ENCODE measurements at regions not wholly inside any gene's neighbourhood (a gene's known extent, or its start where the extent isn't known, plus 50 kb on each side); places are given as distances from the start of the nearest gene placed in this dataset.

DNA sequence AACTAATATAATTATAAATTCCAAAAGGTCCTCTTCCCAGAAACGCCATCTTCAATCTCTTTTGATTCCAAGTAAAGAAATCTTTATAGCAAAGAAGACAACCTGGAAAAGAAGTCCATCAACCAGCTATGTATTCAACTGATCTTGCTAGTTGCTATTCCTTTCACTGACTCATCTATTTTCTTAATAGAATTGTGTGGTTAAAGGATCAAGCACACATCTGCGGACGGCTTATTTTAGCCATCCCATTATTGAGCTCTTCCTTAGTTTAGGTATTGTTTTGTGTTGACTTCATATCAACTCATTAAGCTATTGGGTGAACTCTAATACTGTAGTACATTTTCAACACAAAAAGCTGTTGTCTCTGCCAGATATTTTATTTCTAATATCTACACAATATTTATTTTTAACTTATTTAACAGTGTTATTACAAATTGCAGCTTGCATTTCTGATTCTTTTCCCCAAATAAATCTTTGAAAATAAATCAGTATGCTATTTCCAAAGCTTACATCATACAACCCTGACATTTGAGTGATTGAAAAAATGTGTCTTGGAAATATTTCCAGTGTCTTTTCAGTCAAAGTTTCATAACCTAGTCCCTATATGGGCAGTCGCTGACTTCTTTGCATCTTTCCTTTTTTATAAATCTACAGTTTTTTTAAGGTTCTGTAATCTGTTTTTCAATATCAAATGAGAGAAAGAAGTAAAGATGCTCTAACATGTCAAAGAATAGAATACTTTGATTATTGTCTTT is 158.8 kb upstream of the SPRY2 start:
- TF ChIP-seq, protein P1, sequence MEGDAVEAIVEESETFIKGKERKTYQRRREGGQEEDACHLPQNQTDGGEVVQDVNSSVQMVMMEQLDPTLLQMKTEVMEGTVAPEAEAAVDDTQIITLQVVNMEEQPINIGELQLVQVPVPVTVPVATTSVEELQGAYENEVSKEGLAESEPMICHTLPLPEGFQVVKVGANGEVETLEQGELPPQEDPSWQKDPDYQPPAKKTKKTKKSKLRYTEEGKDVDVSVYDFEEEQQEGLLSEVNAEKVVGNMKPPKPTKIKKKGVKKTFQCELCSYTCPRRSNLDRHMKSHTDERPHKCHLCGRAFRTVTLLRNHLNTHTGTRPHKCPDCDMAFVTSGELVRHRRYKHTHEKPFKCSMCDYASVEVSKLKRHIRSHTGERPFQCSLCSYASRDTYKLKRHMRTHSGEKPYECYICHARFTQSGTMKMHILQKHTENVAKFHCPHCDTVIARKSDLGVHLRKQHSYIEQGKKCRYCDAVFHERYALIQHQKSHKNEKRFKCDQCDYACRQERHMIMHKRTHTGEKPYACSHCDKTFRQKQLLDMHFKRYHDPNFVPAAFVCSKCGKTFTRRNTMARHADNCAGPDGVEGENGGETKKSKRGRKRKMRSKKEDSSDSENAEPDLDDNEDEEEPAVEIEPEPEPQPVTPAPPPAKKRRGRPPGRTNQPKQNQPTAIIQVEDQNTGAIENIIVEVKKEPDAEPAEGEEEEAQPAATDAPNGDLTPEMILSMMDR (IDR thresholded peaks at IDR 0.05; ENCODE audit: borderline replicate concordance, extremely low read depth, insufficient read depth) = no peak
- DNase-seq (no peak), FAIRE-seq (no peak)
- no peaks in the 10 kb centered on the region for H3K27me3 ChIP-seq (ENCODE audit: control insufficient read depth, insufficient read depth, low read length)
- no peaks in the 10 kb centered on the region for H3K36me3 ChIP-seq (ENCODE audit: control insufficient read depth in 2 of 3, insufficient read depth in 3 of 3, low read length in 3 of 3)
- no peaks in the 10 kb centered on the region for H3K4me1 ChIP-seq (ENCODE audit: control insufficient read depth in 2 of 3, insufficient read depth in 2 of 3, low read depth in 1 of 3, low read length in 3 of 3)
- H3K4me3 ChIP-seq (ENCODE audit: low read length in 3 of 3) = no peak overlapping the region
- no peak overlapping the region for H3K27ac ChIP-seq (ENCODE audit: low read depth in 2 of 2, low read length in 2 of 2)
- intact Hi-C loops (cut with DNase I) = no loop called here
- no peak overlapping the region for H3K9ac ChIP-seq (ENCODE audit: low read length in 3 of 3)
- no peaks in the 10 kb centered on the region for H3K9me3 ChIP-seq (ENCODE audit: control insufficient read depth in 2 of 3, insufficient read depth in 1 of 3, low read length in 3 of 3)

DNA sequence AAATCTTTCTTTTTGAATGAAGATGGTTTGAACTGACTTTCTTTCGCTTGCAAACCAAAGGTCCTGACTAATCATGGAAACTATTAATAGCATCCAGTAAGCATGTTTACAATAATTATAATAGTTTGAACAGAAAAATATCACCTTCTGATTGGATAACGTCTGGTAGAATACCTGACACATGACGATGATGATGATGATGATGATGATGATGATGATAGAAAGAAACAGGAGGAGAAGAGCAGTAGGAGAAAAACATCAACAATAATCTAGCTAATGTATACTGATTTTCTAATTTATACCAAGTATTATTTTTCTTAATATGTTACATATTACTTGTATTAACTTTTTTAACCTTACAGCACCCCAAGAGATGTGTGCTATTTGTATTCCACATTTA is 157.5 kb upstream of the SPRY2 start:
- Histone ChIP-seq H3K9me3 (ENCODE audit: control insufficient read depth in 2 of 3, insufficient read depth in 1 of 3, low read length in 3 of 3) (no peaks in the 10 kb centered on the region), H3K4me3 (ENCODE audit: low read length in 3 of 3) (no peak overlapping the region), H3K27me3 (ENCODE audit: control insufficient read depth, insufficient read depth, low read length) (no peaks in the 10 kb centered on the region), H3K36me3 (ENCODE audit: control insufficient read depth in 2 of 3, insufficient read depth in 3 of 3, low read length in 3 of 3) (no peaks in the 10 kb centered on the region), H3K9ac (ENCODE audit: low read length in 3 of 3) (no peak overlapping the region), H3K27ac (ENCODE audit: low read depth in 2 of 2, low read length in 2 of 2) (no peak overlapping the region), H3K4me1 (ENCODE audit: control insufficient read depth in 2 of 3, insufficient read depth in 2 of 3, low read depth in 1 of 3, low read length in 3 of 3) (no peaks in the 10 kb centered on the region)
- TF ChIP-seq, protein P1 (IDR thresholded peaks at IDR 0.05; ENCODE audit: borderline replicate concordance, extremely low read depth, insufficient read depth) = no peak
- DNase-seq (no peak), FAIRE-seq (no peak)
- intact Hi-C loops (cut with DNase I) = no loop called here

DNA sequence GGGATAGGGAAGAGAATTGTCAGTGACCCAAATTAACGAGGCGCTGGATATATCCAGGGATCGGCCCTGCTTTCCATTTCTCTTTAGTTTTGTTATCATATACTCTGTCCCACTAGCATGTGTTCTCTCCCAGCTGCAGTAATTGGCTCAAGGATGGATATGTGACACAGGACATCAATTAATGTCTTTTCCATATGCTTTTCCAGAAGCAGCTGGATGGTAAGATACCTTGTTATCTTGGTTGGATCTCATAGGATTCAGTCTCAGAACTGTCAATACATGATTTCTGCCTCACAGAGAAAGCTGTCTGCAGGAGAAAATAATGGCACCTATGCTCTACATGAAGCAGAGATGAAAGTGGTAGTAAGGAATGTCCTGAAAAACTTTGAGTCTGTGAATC is 157.1 kb upstream of the SPRY2 start:
- Histone ChIP-seq H3K9ac (ENCODE audit: low read length in 3 of 3) (no peak overlapping the region), H3K4me3 (ENCODE audit: low read length in 3 of 3) (no peak overlapping the region), H3K9me3 (ENCODE audit: control insufficient read depth in 2 of 3, insufficient read depth in 1 of 3, low read length in 3 of 3) (no peaks in the 10 kb centered on the region), H3K27me3 (ENCODE audit: control insufficient read depth, insufficient read depth, low read length) (no peaks in the 10 kb centered on the region), H3K4me1 (ENCODE audit: control insufficient read depth in 2 of 3, insufficient read depth in 2 of 3, low read depth in 1 of 3, low read length in 3 of 3) (no peaks in the 10 kb centered on the region), H3K27ac (ENCODE audit: low read depth in 2 of 2, low read length in 2 of 2) (no peak overlapping the region), H3K36me3 (ENCODE audit: control insufficient read depth in 2 of 3, insufficient read depth in 3 of 3, low read length in 3 of 3) (no peaks in the 10 kb centered on the region)
- intact Hi-C loops (cut with DNase I) = no loop called here
- no peak for FAIRE-seq
- no peak for DNase-seq
- TF ChIP-seq, protein P1 (IDR thresholded peaks at IDR 0.05; ENCODE audit: borderline replicate concordance, extremely low read depth, insufficient read depth) = no peak

DNA sequence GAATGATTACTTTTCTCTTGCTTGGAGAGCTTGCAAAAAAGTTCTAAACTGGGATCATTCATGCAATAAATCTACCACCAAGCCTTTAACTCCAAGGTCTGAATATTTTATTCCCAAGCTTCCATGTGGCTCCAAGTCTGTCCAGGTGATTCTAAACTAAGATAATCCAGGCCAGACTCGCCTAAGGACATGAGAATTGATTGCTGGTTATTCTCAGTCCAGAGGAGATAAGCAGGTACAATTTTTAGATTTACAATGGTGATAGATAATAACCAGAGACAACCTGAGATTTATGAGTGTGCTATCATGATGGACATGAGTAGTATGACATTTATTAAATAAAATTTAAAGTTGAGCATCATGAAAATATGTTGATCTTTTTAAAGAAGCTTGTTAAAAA is 156.5 kb upstream of the SPRY2 start:
- Histone ChIP-seq H3K9me3 (ENCODE audit: control insufficient read depth in 2 of 3, insufficient read depth in 1 of 3, low read length in 3 of 3) (no peaks in the 10 kb centered on the region), H3K27ac (ENCODE audit: low read depth in 2 of 2, low read length in 2 of 2) (no peak overlapping the region), H3K36me3 (ENCODE audit: control insufficient read depth in 2 of 3, insufficient read depth in 3 of 3, low read length in 3 of 3) (no peaks in the 10 kb centered on the region), H3K27me3 (ENCODE audit: control insufficient read depth, insufficient read depth, low read length) (no peaks in the 10 kb centered on the region), H3K9ac (ENCODE audit: low read length in 3 of 3) (no peak overlapping the region), H3K4me1 (ENCODE audit: control insufficient read depth in 2 of 3, insufficient read depth in 2 of 3, low read depth in 1 of 3, low read length in 3 of 3) (no peaks in the 10 kb centered on the region), H3K4me3 (ENCODE audit: low read length in 3 of 3) (no peak overlapping the region)
- FAIRE-seq = no peak
- intact Hi-C loops (cut with DNase I) = no loop called here
- DNase-seq = no peak
- TF ChIP-seq, protein P1 (IDR thresholded peaks at IDR 0.05; ENCODE audit: borderline replicate concordance, extremely low read depth, insufficient read depth) = no peak
